T-helper 1 cell (primary cell): ENCODE measurements at regions not wholly inside any gene's neighbourhood (a gene's known extent, or its start where the extent isn't known, plus 50 kb on each side); places are given as distances from the start of the nearest gene placed in this dataset.
"Not testable (repeated sequence)": the region's sequence is repeated elsewhere in the genome, so short reads cannot be mapped to it uniquely, and the experiment has no call there.

Experiments used
- DNase-seq, 5 donors: peaks; one replicate each; pipeline ENCODE4 v3.0.0-alpha.2; 2012 to 2020

DNA sequence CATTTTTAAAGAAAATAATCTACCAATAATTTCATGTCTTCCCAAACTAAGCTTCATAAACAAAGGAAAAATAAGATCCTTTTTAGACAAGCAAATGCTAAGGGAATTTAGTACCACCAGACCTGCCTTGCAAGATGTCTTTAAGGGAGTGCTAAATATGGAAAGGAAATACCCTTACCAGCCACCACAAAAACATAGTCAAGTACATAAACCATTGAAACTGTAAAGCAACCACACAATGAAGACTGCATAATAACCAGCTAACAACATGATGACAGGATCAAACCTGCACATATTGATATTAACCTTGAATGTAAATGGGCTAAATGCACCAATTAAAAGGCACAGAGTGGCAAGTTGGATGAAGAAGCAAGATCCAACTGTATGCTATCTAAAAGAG, 586.5 kb upstream of the NRG3 start:
- DNase-seq: no peak

DNA sequence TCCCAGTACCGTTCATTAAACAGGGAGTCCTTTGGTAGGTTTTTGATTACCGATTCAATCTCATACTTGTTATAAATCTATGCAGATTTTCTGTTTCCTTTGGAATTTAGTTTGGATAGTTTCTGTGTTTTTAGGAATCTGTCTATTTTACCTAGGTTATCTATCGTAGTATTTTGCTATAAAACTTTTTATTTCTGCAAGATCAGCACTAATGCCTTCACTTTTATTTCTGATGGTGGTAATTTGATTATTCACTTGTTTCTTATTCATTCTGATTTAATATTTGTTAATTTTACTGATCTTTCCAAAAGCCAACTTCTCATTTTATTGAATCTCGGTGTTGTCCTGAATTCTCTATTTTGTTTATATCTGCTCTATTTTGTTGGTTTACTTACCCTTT, 577.7 kb upstream of the NRG3 start:
- DNase-seq: no peak

DNA sequence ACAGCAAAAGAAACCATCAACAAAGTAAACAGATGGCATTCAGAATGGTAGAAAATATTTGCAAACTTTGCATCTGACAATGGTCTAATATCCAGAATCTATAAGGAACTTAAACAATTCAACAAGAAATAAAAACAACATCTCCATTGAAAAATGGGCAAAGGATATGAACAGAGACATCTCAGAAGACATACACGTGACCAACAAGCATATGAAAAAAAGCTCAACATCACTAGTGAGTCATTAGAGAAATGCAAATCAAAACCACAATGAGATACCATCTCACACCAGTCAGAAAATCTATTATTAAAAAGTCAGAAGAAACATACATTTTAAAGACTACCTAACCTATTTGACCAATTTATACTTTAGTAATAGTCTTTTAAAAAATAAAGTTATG, 571.3 kb upstream of the NRG3 start:
- no peak for DNase-seq

DNA sequence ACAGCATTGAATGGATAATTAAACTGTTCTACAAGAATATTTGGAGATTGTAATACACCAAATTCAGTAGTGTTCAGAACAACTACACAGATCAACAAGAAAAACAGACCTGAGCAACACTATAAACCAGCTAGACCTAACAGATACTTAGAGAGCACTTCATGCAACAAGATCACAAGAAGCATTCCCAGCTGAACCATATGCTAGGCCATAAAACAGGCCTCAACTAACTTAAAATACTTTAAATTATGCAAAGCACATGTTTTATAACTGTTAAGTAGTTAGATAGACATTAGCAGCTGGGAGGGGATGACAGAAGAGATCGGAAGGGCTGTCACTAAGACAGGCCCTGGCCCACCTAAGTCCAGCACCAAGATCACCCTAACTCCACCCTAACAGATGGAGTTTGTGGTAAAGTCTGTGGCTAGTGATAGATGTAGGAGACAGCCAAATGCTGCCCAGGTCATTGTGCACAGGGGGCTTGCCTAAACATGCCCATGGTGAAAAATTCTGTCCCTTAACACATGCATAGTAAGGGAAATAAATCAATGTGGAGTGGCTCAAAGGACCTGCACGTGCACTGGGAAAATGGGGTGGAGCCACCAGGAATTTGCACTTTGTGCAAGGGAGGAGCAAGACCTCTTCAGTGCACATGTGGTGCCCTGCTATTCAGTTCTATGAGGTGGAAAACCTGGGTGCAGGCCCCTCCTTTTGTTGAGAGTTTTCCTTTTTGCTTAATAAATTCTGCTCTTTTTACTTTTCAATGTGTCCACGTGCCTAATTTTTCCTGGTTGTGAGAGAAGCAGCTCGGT, 567.8 kb upstream of the NRG3 start:
- no peak for DNase-seq

DNA sequence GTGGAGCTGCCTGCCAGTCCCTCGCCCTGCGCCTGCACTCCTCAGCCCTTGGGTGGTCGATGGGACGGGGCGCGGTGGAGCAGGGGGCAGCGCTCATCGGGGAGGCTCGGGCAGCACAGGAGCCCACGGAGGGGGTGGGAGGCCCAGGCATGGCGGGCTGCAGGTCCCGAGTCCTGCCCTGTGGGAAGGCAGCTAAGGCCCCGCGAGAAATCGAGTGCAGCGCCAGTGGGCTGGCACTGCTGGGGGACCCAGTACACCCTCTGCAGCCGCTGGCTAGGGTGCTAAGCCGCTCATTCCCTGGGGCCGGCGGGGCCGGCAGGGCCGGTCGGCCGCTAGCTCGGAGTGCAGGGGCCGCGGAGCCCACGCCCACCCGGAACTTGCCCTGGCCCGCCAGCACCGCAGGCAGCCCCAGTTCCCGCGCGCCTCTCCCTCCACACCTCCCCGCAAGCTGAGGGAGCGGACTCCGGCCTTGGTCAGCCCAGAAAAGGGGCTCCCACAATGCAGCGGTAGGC, 565.9 kb upstream of the NRG3 start:
- no peak for DNase-seq

DNA sequence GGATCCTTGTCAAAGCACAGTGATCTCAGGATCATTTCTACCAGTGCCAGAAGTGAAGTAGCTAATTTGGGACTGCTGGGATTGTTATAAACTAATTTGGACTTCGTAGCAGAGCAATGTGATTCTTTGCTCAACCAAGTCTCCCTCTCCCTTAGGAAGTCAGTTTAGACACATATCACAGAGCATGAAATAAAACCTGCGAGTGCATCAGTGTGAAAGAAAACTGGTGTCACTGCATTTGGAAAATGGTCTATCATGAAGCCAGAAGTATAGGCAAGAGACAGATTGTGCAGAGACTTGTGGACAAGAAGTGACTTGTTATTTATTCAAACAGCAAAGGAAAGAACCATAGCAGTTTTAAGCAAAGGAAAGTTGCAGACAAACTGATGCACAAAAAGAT, 560.5 kb upstream of the NRG3 start:
- no peak for DNase-seq

DNA sequence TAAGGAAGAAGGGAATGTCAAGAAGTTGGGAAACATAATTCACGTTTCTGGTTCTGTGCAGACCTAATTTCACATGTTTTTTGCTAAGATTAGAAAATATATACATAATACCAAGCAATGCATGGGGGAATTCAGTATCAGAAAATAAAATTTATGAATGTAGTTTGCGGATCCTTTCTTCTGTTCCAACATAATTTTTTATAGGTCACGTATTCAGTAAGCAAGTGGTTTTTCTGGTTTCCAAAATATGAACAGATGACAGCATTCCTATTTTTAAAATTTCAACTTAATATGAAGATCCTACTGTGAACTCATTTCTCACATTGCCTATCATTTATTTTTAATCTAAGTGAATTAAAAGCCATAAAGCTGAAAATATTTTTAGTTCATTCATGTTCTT, 560.0 kb upstream of the NRG3 start:
- no peak for DNase-seq

DNA sequence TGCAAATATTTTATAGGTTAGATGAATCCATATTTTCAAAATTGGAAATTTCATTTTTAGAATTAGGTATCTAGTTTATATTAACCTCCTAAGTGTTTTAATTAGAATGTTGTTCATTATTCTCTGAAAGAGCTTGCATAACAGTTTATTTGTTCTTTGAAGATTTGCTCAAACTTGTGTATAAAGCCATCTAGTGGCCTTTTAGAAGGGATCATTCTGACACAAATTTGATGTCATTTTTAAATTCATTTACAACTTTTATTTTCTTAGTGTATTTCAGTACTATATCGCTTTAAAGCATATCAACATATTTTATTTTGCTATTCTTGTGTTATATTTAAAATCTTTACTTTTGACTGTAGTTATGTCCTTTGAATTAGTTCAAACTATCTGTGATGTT, 527.0 kb upstream of the NRG3 start:
- DNase-seq: no peak

DNA sequence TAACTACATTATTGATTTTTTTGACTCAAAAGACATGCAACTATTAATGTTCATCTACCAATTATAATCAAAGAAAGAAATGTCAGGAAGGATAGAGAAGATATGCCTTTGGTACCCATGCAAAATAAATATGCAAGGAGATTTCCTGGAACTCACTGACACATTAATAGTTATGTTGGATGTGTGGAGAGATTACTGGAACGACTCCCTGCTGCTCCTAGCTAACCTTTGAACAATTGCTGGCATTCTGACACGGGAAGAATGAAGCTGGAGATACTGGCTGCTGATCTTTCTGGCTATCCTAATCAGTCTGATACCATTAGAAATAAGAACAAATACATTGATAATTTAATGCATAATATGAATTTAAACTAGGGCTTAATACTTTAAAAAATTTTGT, 507.9 kb upstream of the NRG3 start:
- DNase-seq: no peak

DNA sequence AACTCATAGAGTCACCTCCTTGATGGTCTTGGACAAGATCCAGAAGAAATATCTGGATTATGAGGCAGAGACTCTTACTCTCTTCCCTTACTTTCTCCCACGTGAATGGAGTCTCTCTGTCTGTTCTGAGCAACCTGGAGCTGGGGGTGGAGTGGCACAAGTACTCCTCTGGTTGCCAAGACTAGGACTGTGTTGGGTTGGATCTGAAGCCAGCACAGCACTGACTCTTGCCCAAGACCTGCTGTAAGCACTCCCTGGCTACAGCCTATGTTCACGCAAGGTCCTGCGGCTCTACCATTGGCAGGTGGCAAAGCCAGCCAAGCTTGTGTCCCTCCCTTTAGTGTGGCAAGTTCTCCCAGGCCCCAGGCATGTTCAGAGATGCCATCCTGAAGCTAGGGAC, 488.2 kb upstream of the NRG3 start:
- DNase-seq: no peak

DNA sequence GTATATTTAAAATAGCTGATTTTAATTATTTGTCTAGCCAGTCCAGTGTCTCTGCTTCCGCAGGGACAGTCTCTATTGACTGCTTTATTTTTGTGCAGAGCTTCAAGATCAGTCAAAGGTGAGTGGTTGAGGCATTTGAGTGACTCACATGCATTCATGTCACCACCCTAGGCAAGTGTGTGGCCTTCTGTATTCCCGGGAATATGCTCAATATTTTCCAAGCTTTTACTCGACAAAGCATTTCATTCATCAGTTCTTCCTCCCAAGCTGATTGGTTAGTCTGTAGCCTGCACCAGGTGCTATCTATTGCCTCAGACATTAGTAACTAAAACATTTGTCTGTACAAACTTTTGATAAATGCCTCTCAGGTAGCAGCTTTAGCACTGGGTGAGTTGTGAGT, 471.5 kb upstream of the NRG3 start:
- no peak for DNase-seq

DNA sequence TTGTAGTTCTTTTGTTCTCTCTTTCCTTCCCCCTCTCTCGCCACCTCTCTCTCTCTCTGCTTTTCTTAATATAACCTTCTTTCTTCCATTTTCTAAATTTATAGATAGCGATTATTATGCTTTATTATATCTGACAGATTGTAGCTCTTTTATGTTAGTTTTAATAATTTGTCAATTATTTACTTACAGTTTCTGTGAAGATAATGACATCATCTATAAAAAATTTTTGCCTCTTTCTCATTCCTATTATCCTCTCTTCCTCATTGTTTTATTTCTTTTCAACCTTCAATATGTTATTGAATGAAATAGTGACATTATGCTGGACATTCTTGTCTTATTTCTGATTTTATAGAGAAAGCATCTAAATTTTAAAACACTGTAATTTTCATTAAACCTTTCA, 469.6 kb upstream of the NRG3 start:
- no peak for DNase-seq

DNA sequence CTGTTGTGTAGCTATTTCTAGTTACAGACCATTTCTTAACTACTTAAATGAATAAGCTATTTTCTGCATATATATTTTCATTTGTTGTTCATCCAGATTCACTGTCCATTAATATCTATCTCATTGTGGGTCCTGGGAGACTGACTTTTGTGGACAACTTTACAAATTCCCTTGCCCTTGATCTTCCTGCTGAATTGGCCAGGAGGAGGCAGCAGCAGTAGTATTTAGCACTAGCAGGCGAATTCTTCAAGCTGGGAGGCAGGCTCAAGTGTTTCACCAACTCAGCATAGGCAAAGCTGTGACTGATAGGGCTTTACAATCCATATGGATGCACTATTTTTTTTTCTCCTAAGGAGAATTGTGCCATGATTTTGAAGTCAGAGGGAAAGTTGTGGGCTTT, 461.0 kb upstream of the NRG3 start:
- DNase-seq: no peak

DNA sequence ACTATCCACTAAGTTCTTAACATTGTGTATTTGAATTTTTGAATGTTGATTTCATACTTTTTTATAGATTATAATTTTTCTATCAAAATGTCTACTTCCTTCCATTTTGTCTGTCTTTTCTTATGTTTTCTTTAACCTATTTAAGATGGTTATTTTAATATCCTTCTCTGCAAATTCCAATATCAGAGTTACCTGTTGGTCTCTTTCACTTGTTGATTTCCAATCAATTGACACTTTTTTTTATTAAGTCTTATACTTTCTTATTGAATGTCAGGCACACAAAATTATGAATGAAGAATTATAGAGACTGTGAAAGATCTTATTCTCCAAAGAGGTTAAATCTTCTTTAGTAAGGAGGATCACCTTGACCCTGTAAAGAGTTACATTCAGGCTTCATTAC, 448.3 kb upstream of the NRG3 start:
- no peak for DNase-seq

DNA sequence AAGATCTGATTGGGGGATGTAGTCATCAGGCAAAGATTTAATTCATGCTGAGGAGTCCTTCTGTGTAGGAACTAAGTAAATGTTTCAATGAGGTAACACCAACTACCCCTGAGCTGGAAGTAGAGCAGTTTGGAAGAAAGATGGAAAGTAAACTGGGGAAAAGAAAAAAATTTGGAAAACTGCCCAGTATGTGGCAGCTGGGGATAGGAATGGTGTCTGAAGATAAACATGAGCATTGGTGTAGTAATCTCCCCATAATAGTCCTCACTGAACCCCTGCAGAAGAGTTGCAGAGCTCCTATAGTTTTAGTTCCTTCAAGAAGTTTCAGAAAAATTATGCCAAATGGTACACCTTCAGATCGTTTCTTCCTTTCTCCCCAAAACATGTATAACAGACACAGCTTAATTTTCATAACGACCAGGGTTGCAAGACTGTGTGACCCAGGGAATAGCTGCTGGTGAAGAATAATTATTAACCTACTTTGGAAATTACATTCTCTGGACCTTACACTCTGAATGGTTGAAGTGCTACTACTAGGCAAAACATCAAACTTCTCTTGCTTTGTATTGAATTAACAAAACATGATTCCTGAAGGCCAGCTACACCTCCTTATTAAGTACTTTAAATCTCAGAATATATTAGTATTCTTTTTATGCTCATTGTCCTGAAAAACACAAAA, 446.4 kb upstream of the NRG3 start:
- DNase-seq: no peak

DNA sequence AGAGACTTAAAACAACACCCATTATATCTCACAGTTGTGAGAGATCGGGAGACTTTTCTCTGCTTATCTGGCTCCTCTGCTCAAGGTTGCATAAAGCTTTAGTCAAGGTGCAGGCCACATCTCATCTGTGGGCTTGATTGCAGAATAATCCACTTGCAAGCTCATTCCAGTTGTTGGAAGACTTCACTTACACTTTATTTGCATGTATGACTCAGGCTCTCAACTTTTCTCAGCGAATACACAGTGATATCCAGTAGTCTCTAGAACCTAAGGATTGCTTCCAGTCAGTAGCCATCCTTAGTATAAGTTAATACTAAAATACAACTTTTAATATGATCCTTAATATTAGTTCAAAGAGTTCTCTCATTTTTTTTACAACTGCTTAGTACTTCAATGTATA, 435.5 kb upstream of the NRG3 start:
- no peak for DNase-seq

DNA sequence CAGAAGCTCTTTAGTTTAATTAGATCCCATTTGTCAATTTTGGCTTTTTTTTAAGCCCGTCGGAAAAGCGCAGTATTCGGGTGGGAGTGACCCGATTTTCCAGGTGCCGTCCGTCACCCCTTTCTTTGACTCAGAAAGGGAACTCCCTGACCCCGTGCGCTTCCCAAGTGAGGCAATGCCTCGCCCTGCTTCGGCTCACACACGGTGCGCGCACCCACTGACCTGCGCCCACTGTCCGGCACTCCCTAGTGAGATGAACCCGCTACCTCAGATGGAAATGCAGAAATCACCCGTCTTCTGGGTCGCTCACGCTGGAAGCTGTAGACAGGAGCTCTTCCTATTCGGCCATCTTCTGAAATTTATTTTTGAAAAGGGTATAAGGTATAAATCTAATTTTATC, 433.4 kb upstream of the NRG3 start:
- not testable (repeated sequence) for DNase-seq

DNA sequence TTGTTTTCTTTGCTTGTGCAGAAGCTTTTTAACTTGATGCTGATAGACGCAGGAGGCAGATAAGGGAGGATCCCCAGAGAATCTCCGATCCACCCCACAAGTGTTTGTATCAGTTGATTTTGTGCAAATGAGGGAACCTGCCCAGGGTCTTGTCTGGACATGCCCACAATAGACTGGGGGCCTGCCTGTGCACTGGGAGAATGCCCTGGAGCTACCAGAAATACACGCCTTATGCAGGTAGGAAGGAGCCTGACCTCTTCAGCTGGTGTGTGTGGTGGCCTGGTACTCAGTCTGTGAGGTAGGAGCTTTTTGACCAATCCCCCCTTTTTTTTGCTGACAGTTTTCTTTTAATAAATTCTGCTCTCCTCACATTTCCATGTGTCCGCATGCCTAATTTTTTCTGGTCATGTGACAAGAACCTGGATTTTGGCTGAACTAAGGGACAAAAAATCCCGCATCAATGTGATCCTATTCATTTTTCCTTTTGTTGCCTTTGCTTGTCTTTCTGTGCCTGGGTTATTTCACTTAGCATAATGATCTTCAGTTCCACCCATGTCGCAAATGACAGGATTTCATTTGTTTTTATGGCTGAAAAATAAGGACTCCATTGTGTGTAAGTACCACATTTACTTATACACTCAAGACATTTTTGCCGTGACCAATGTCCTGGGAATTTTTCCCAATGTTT, 430.6 kb upstream of the NRG3 start:
- DNase-seq: no peak

DNA sequence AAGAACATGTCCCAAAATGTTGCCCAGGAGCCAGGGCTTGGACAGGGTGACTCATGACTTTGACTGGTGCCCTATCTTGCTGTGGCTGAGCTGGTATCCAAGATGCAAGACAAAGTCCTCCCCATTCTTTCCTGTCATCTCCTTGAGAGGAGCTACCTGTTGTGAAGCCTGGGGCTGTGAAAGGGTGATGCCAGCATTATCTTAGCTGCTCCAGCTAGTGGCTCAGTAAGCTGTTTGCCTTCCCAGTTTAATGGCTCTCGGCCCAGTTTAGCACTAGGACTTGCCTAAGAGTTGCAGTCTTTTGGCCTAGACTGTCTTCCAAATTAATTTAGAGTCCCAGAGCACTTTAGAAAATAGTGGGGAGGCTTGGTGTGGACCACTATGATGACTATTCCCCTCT, 424.3 kb upstream of the NRG3 start:
- DNase-seq: no peak

DNA sequence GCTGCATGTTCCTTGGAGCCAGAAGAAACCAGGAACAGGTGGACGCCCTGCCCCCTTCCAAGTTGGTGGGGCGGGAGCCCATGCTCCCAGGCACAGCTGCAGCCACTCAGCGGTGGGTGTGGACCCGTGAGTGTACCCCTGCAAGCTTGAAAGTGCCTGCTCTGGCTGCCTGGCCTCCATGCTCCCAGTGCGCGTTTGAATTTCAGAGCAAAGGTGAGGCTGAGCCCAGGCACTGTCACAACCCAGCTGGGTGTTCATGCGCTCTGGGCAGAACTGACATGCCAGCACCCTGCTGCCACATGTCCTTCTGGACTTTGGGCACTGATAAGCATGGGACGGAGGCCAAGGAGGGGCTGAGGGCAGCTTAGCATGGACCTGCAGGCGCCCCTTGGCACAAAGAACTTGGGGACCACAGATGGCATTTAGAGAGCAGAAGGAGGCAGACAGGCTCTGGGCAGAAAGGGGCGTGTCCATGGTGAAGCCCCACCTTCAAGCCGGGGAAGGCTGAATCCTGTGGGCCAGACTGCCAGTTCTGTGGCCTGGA, 402.0 kb upstream of the NRG3 start:
- DNase-seq: no peak

DNA sequence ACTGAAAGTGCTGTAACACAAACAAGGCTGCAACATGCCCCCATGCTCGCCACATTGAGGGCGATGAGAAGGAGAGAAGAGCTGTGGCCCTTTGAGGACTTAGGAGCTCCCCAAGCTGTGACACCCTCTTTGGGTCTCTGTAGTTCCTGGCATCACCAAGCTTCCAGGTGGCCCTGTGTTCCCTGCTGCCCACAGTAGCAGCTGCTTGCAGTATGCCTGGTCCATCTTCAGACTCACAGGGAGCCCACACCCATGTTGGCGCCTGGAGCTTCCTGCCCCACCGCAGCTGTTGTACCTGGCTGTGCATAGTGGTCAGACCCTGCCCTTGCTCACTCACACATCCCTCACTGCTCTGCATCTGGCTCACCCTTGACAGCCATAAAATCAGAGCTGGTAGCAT, 401.2 kb upstream of the NRG3 start:
- DNase-seq: no peak

DNA sequence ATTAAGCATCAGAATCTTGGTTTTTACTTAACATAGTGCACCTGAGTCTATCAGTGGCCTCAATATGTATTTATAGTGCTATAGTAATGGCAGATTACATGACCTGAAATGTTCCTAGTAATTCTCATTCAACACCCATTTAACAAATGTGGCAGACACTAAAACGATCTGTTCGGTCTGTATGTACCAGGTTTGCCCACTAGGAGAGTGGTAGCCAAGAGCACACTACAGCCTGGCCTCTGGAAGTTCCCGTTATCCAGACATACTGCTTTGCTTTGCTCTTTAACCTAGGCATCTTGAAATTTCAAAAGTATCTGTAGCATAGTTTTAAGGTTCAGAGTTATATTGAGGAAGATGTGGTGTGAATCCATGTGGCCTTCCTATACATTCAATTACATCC, 395.7 kb upstream of the NRG3 start:
- no peak for DNase-seq

DNA sequence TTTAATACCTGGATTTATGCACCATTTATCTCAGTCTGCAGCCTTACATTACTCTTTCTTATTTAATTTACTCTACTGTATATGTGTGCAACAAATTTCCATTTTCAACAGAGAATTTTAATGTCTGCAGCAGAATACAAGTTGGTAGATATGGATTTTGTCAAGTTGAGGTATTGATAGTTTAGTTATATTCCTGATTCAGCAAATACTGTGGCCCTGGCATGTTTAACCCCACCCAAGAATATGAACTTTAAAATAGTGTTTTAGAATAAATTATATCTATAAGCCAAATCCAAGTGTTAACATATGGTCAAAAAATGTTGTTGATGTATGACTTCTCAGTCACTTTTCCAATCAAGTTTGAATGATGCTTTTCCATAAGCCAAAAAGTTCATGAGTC, 378.4 kb upstream of the NRG3 start:
- no peak for DNase-seq
